GM12891 (cell line): ENCODE measurements at regions not wholly inside any gene's neighbourhood (a gene's known extent, or its start where the extent isn't known, plus 50 kb on each side); places are given as distances from the start of the nearest gene placed in this dataset.

Experiments
- PAX5 ChIP-seq: IDR thresholded peaks from 2 replicates; pipeline ENCODE4 v1.6.1; 2011; ENCODE audit warnings: low read length, moderate library complexity, mild to moderate bottlenecking; ENCODE audit not compliant: insufficient read depth, severe bottlenecking
- POLR2AphosphoS5 ChIP-seq: IDR thresholded peaks from 2 replicates; pipeline ENCODE4 v1.6.1; 2011; ENCODE audit warnings: low read depth, low read length, control low read depth

DNA sequence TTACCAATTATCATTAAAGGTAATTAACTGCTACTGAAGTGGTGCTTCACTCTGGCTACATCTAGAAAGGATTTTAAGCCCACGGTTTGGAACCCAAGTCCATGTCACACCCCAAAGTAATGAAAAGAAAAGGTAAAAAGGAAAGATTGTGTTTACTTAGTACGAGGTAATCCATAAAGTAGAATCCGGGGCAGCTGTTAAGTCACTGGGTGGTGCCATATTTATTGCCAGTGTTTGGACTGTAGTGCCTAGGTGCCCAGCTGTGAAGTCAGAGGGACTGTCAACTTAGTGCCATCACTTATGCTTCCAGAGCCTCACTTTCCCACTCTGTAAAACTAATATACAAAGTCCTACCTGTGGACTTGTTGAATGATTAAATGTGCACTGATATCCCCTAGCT lies 52.2 kb upstream of the GRHL3 start:
- no peak for TF ChIP-seq PAX5
- TF ChIP-seq POLR2AphosphoS5 = no peak
